Mesothelial cell of epicardium (in vitro differentiated cells): ENCODE measurements at regions not wholly inside any gene's neighbourhood (a gene's known extent, or its start where the extent isn't known, plus 50 kb on each side); places are given as distances from the start of the nearest gene placed in this dataset.

ENCODE experiments used
- DNase-seq, 2 experiments: peaks; one replicate each; pipeline ENCODE4 v3.0.0; 2021; ENCODE audit warnings: low spot score in 2 of 2; ENCODE audit not compliant: unreplicated experiment in 2 of 2
- H3K27ac Mint-ChIP-seq: 2 replicates; pipeline ENCODE4 v1.8.0; 2021; ENCODE audit warnings: mixed read lengths
- H3K27me3 Mint-ChIP-seq: 2 replicates; pipeline ENCODE4 v1.8.0; 2021; ENCODE audit warnings: low read depth, mixed read lengths
- H3K36me3 Mint-ChIP-seq: 2 replicates; pipeline ENCODE4 v1.8.0; 2021; ENCODE audit warnings: mixed read lengths
- H3K4me1 Mint-ChIP-seq: 2 replicates; pipeline ENCODE4 v1.8.0; 2021; ENCODE audit warnings: mixed read lengths
- H3K4me3 Mint-ChIP-seq: 2 replicates; pipeline ENCODE4 v1.8.0; 2021; ENCODE audit warnings: mild to moderate bottlenecking, moderate library complexity, mixed read lengths
- H3K9me3 Mint-ChIP-seq: 2 replicates; pipeline ENCODE4 v1.8.0; 2021; ENCODE audit warnings: mixed read lengths
- TF ChIP-seq, protein P1 (sequence below): fragments of 200-600 bp; sonication (generic); IDR thresholded peaks from one replicate; pipeline ENCODE4 v1.5.0; 2021; ENCODE audit warnings: antibody characterized with exemption; ENCODE audit not compliant: unreplicated experiment

DNA sequence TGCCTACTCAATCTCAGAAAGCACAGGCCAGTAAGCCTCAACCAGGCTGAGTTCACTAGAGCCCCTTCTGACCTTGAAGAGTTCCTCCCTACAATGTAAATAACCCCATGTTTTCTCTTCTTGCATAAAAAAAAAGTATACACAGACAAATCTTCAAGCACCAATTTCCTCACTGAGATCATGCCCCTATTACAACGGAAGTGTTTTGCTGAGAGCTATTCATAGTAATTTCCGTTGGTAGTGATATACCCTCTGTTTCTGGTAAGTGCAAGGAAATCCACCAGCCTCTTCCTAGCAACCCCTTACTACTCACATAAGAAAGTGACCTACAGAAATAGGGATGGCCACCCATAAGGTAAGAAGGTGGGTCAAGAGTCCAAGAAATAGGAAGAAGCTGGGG is 76.4 kb upstream of the TARS1 start:
- TF ChIP-seq, protein P1, sequence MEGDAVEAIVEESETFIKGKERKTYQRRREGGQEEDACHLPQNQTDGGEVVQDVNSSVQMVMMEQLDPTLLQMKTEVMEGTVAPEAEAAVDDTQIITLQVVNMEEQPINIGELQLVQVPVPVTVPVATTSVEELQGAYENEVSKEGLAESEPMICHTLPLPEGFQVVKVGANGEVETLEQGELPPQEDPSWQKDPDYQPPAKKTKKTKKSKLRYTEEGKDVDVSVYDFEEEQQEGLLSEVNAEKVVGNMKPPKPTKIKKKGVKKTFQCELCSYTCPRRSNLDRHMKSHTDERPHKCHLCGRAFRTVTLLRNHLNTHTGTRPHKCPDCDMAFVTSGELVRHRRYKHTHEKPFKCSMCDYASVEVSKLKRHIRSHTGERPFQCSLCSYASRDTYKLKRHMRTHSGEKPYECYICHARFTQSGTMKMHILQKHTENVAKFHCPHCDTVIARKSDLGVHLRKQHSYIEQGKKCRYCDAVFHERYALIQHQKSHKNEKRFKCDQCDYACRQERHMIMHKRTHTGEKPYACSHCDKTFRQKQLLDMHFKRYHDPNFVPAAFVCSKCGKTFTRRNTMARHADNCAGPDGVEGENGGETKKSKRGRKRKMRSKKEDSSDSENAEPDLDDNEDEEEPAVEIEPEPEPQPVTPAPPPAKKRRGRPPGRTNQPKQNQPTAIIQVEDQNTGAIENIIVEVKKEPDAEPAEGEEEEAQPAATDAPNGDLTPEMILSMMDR = no peak
- Mint-ChIP-seq H3K4me3 (no peak overlapping the region), H3K9me3 (peaks cover 7% of the 10 kb centered on the region), H3K27me3 (no peaks in the 10 kb centered on the region), H3K27ac (no peak overlapping the region), H3K36me3 (peaks cover 5% of the 10 kb centered on the region), H3K4me1 (peaks cover 9% of the 10 kb centered on the region)
- DNase-seq = no peak

DNA sequence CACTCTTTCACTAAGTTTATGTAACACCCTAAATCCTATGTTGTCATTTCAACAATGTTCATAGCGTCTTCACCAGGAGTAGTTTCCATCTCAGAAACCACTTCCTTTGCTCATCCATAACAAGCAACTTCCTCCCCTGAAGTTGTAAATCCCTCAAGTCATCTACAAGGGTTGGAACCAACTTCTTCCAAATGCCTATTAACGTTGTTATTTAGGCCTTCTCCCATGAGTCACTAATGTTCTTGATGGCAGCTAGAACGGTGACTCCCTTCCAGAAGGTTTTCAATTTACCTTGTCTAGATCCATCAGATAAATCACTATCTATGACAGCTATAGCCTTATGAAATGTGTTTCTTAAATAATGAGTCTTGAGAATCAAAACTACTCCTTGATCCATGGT is 73.3 kb upstream of the TARS1 start:
- Mint-ChIP-seq H3K4me1 (peaks cover 9% of the 10 kb centered on the region), H3K27me3 (no peaks in the 10 kb centered on the region), H3K9me3 (no peaks in the 10 kb centered on the region), H3K4me3 (no peak overlapping the region), H3K36me3 (no peaks in the 10 kb centered on the region), H3K27ac (no peak overlapping the region)
- no peak for DNase-seq
- TF ChIP-seq, protein P1 = no peak

DNA sequence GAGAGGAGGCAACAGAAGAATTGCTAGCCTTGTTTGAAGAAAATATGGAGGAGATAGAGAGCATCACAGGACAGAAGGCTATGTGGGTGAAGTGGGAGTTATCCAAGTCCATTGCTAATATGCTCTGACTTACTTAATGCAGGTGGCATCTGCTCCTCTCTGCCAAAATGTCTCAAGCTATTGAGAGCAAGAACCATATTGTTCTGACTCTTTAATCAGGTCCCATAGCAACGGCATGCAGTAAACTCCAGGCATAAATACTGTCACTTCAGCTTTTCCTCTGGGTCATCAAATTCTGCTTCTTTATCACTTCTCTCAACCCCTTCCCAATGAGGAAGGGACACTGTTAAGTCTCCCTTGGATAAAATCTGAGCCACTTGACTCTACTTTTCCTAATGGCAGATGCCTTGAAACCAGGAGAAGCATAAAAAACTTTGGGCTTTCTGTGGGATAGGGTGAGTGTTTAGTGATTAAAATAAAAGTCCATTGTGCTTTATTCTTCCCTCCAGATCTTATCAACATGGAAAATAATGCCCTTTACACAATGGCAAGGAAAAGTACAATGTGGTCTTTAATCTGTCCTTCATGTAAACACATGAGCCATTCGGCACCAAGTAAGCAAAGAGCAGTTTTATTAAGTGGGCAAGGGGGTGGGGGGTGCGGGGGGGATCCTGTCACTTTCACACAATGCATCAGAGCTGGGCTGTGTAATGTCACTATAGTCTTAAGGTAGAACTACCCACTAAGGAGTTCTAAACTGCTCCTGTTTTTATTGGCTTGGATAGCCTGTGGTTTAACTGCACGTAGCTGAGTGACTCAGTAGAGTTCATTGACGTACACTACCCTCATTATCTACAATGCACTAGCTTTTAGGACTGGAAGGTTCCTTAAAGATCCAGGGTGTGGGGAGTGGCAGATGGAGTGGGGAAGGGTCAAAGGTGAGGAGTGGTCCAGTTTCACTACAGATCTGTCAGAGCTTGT is 71.0 kb upstream of the TARS1 start:
- Mint-ChIP-seq H3K27me3 (no peaks in the 10 kb centered on the region), H3K9me3 (no peaks in the 10 kb centered on the region), H3K27ac (no peak overlapping the region), H3K4me1 (no peaks in the 10 kb centered on the region), H3K36me3 (no peaks in the 10 kb centered on the region), H3K4me3 (no peak overlapping the region)
- TF ChIP-seq, protein P1 = no peak
- no peak for DNase-seq

DNA sequence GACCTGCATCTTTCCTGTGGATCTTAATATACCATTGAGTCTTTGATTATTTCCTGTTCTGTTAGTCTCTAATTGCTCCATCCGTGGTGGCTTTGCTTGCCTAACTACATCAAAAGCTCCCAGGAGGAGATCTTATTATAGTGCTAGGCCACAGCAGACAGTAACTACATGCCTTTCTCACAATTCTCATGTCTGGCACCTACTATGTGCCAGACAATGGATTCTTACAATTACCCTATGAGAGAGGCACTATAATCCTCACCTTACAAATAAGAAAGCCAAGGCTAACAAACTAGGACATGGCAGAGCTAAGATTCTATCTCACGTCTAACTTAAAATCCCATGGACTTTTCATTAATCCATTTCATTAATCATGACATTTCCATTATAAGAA is 70.3 kb upstream of the TARS1 start:
- no peak overlapping the region for H3K4me3 Mint-ChIP-seq
- no peaks in the 10 kb centered on the region for H3K27me3 Mint-ChIP-seq
- H3K27ac Mint-ChIP-seq = no peak overlapping the region
- DNase-seq = no peak
- H3K9me3 Mint-ChIP-seq = no peaks in the 10 kb centered on the region
- H3K4me1 Mint-ChIP-seq = no peaks in the 10 kb centered on the region
- TF ChIP-seq, protein P1 = no peak
- no peaks in the 10 kb centered on the region for H3K36me3 Mint-ChIP-seq

DNA sequence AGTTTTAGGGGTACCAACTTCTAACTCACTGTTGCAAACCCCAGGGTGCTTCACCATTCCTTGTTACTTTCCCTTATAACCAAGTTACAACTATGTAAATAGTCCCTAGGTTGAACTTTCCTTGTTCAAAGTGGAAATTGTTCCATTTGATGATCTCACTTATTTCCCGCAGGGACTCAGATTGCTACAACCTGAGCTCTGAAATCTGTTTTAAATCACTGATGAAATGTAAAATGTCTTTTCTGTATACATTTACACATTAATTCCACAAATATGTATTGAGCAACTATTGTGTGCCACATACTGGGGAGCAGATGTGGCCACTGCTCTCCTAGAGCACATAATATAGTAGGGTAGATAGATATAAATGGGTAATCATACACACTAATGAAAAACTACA is 69.1 kb upstream of the TARS1 start:
- no peaks in the 10 kb centered on the region for H3K4me1 Mint-ChIP-seq
- no peaks in the 10 kb centered on the region for H3K36me3 Mint-ChIP-seq
- no peaks in the 10 kb centered on the region for H3K27me3 Mint-ChIP-seq
- no peak for DNase-seq
- TF ChIP-seq, protein P1 = no peak
- no peaks in the 10 kb centered on the region for H3K9me3 Mint-ChIP-seq
- H3K27ac Mint-ChIP-seq = no peak overlapping the region
- no peak overlapping the region for H3K4me3 Mint-ChIP-seq
